H9 (cell line): ENCODE measurements at regions not wholly inside any gene's neighbourhood (a gene's known extent, or its start where the extent isn't known, plus 50 kb on each side); places are given as distances from the start of the nearest gene placed in this dataset.

ENCODE experiments used
- DNase-seq: peaks from one replicate; pipeline ENCODE4 v3.0.0-alpha.2; 2017
- H2AFZ ChIP-seq: one replicate; pipeline ENCODE4 v1.6.1; 2013; ENCODE audit warnings: mild to moderate bottlenecking, low read length, control low read depth, moderate library complexity
- H2AK5ac ChIP-seq: 2 replicates; pipeline ENCODE4 v1.6.1; 2013; ENCODE audit warnings: low read length, control low read depth, mixed read lengths; ENCODE audit not compliant: insufficient read length
- H2BK120ac ChIP-seq: one replicate; pipeline ENCODE4 v1.6.1; 2013; ENCODE audit warnings: low read depth, mild to moderate bottlenecking, low read length, control low read depth, inconsistent platforms; ENCODE audit not compliant: poor library complexity, severe bottlenecking
- H2BK12ac ChIP-seq: 2 replicates; pipeline ENCODE4 v1.6.1; 2013; ENCODE audit warnings: low read length, control low read depth, mixed read lengths, low read depth; ENCODE audit not compliant: insufficient read length
- H2BK15ac ChIP-seq: 2 replicates; pipeline ENCODE4 v1.6.1; 2013; ENCODE audit warnings: low read depth, low read length, control low read depth
- H2BK20ac ChIP-seq: one replicate; pipeline ENCODE4 v1.6.1; 2013; ENCODE audit warnings: low read depth, mild to moderate bottlenecking, low read length, control low read depth, inconsistent platforms; ENCODE audit not compliant: poor library complexity, severe bottlenecking
- H2BK5ac ChIP-seq: 2 replicates; pipeline ENCODE4 v1.6.1; 2013; ENCODE audit warnings: low read length, control low read depth, mixed read lengths; ENCODE audit not compliant: insufficient read length
- H3K14ac ChIP-seq: 2 replicates; pipeline ENCODE4 v1.6.1; 2013; ENCODE audit warnings: low read length, control low read depth; ENCODE audit not compliant: insufficient read depth
- H3K18ac ChIP-seq: 2 replicates; pipeline ENCODE4 v1.6.1; 2013; ENCODE audit warnings: low read depth, mild to moderate bottlenecking, mixed read lengths, low read length, control low read depth; ENCODE audit not compliant: insufficient read length
- H3K23ac ChIP-seq: 2 replicates; pipeline ENCODE4 v1.6.1; 2013; ENCODE audit warnings: low read length, control low read depth, mixed read lengths, low read depth; ENCODE audit not compliant: insufficient read length
- H3K23me2 ChIP-seq: 2 replicates; pipeline ENCODE4 v1.6.1; 2013; ENCODE audit warnings: low read depth, mild to moderate bottlenecking, mixed read lengths, low read length, control low read depth; ENCODE audit not compliant: insufficient read length, poor library complexity, severe bottlenecking
- H3K27ac ChIP-seq: 2 replicates; pipeline ENCODE4 v1.5.1; 2013; ENCODE audit warnings: low read length, control low read depth, mixed read lengths, low read depth; ENCODE audit not compliant: insufficient read length
- H3K27me3 ChIP-seq: 2 replicates; pipeline ENCODE4 v1.6.1; 2013; ENCODE audit warnings: low read length, control low read depth, inconsistent platforms; ENCODE audit not compliant: insufficient read depth
- H3K4ac ChIP-seq: 2 replicates; pipeline ENCODE4 v1.6.1; 2013; ENCODE audit warnings: low read depth, mild to moderate bottlenecking, control low read depth, inconsistent platforms, low read length, moderate library complexity
- H3K4me1 ChIP-seq: 2 replicates; pipeline ENCODE4 v1.6.1; 2013; ENCODE audit warnings: low read length, control low read depth, inconsistent platforms; ENCODE audit not compliant: insufficient read depth
- H3K4me2 ChIP-seq: 2 replicates; pipeline ENCODE4 v1.6.1; 2013; ENCODE audit warnings: low read length, control low read depth, mixed read lengths; ENCODE audit not compliant: insufficient read length, insufficient read depth
- H3K56ac ChIP-seq: 2 replicates; pipeline ENCODE4 v1.6.1; 2013; ENCODE audit warnings: low read depth, mild to moderate bottlenecking, mixed read lengths, low read length, control low read depth; ENCODE audit not compliant: insufficient read length
- H3K79me1 ChIP-seq: 2 replicates; pipeline ENCODE4 v1.6.1; 2013; ENCODE audit warnings: low read depth, mild to moderate bottlenecking, moderate library complexity, low read length, control low read depth, inconsistent platforms; ENCODE audit not compliant: insufficient read depth, poor library complexity, severe bottlenecking
- H3K79me2 ChIP-seq: 2 replicates; pipeline ENCODE4 v1.6.1; 2013; ENCODE audit warnings: low read length, control low read depth, inconsistent platforms; ENCODE audit not compliant: insufficient read depth
- H3K9ac ChIP-seq: 2 replicates; pipeline ENCODE4 v1.6.1; 2013; ENCODE audit warnings: low read length, control low read depth, mixed read lengths; ENCODE audit not compliant: insufficient read length; ENCODE audit errors: extremely low read depth
- H3K9me3 ChIP-seq: one replicate; pipeline ENCODE4 v1.6.1; 2013; ENCODE audit warnings: low read depth, low read length, inconsistent platforms; ENCODE audit not compliant: control insufficient read depth
- H3T11ph ChIP-seq: one replicate; pipeline ENCODE4 v1.6.1; 2013; ENCODE audit warnings: mild to moderate bottlenecking, low read length, control low read depth, inconsistent platforms
- H4K20me1 ChIP-seq: one replicate; pipeline ENCODE4 v1.6.1; 2013; ENCODE audit not compliant: control insufficient read depth, insufficient read length, insufficient read depth
- H4K5ac ChIP-seq: 2 replicates; pipeline ENCODE4 v1.6.1; 2013; ENCODE audit warnings: low read depth, mild to moderate bottlenecking, mixed read lengths, low read length, control low read depth; ENCODE audit not compliant: insufficient read length
- H4K8ac ChIP-seq: replicated peaks from 2 replicates; pipeline ENCODE4 v1.6.1; 2013; ENCODE audit warnings: low read length, control low read depth, mixed read lengths, low read depth; ENCODE audit not compliant: insufficient read length
- H4K91ac ChIP-seq: 2 replicates; pipeline ENCODE4 v1.6.1; 2013; ENCODE audit warnings: low read depth, mild to moderate bottlenecking, moderate library complexity, mixed read lengths, low read length, control low read depth; ENCODE audit not compliant: insufficient read length
- H3K27ac Mint-ChIP-seq, 3 experiments: 2 replicates in 2 of 3; 3 replicates in 1 of 3; pipeline ENCODE4 v1.8.0; 2020 to 2021; ENCODE audit warnings: mixed read lengths in 3 of 3, mild to moderate bottlenecking in 1 of 3, moderate library complexity in 1 of 3
- H3K27me3 Mint-ChIP-seq: 2 replicates; pipeline ENCODE4 v1.8.0; 2021; ENCODE audit warnings: low read depth, mild to moderate bottlenecking, moderate library complexity, mixed read lengths
- H3K36me3 Mint-ChIP-seq, 3 experiments: 2 replicates in 2 of 3; 3 replicates in 1 of 3; pipeline ENCODE4 v1.8.0; 2020 to 2021; ENCODE audit warnings: low read depth in 3 of 3, mixed read lengths in 3 of 3; ENCODE audit not compliant: insufficient read depth in 1 of 3
- H3K4me1 Mint-ChIP-seq, 2 experiments: 2 replicates each; pipeline ENCODE4 v1.8.0; 2020; ENCODE audit warnings: mixed read lengths in 2 of 2
- H3K4me3 Mint-ChIP-seq, 2 experiments: 2 replicates in 1 of 2; 3 replicates in 1 of 2; pipeline ENCODE4 v1.8.0; 2020 to 2021; ENCODE audit warnings: mild to moderate bottlenecking in 2 of 2, mixed read lengths in 2 of 2, moderate library complexity in 1 of 2
- H3K9me3 Mint-ChIP-seq, 2 experiments: 2 replicates in 1 of 2; 3 replicates in 1 of 2; pipeline ENCODE4 v1.8.0; 2020; ENCODE audit warnings: mild to moderate bottlenecking in 2 of 2, mixed read lengths in 2 of 2, moderate library complexity in 1 of 2
- WGBS: extraction: QIAGEN DNeasy Blood & Tissue Kit; methylation state at CpG from one replicate; pipeline ENCODE4 v1.1.7; 2013; ENCODE audit warnings: missing lambda C conversion rate, low lambda C conversion rate, mixed read lengths; ENCODE audit not compliant: insufficient read length; ENCODE audit errors: extremely low coverage; 5-methylcytosine and 5-hydroxymethylcytosine counted together
- TF ChIP-seq, protein P1 (sequence below): fragments of 200-600 bp; sonication (generic); conservative IDR thresholded peaks from 3 replicates; pipeline ENCODE4 v1.8.0; 2021; ENCODE audit warnings: antibody characterized with exemption, mild to moderate bottlenecking

- H3K27me3 Mint-ChIP-seq: no peaks in the 10 kb centered on the region
- Histone ChIP-seq H3K4ac (no peak overlapping the region), H3K27me3 (no peaks in the 10 kb centered on the region), H3K56ac (no peak overlapping the region), H2BK15ac (no peak overlapping the region), H2AFZ (no peak overlapping the region), H3K9ac (no peak overlapping the region), H2BK20ac (no peak overlapping the region), H2BK5ac (no peak overlapping the region), H3K9me3 (no peaks in the 10 kb centered on the region), H4K5ac (no peak overlapping the region), H3K4me1 (no peaks in the 10 kb centered on the region; the same call in 1 of the 2 replicates), H3K27ac (no peak overlapping the region), H4K8ac (no peak overlapping the region), H3K23me2 (no peaks in the 10 kb centered on the region), H3K79me2 (no peaks in the 10 kb centered on the region), H2AK5ac (no peak overlapping the region), H3T11ph (no peak overlapping the region), H3K79me1 (no peaks in the 10 kb centered on the region), H3K18ac (no peak overlapping the region), H4K91ac (no peak overlapping the region), H3K4me2 (no peak overlapping the region), H2BK120ac (no peak overlapping the region), H2BK12ac (no peak overlapping the region), H3K23ac (no peak overlapping the region), H3K14ac (no peak overlapping the region), H4K20me1 (no peaks in the 10 kb centered on the region)
- peaks cover 2 to 6% of the 10 kb centered on the region in 2 experiments; a peak in 3 of 4 replicates for H3K4me1 Mint-ChIP-seq
- no peak overlapping the region for H3K4me3 Mint-ChIP-seq
- H3K27ac Mint-ChIP-seq: no peak overlapping the region
- no CpG with 5 or more reads among the region's 4 CpGs for WGBS
- no peak for DNase-seq
- TF ChIP-seq, protein P1, sequence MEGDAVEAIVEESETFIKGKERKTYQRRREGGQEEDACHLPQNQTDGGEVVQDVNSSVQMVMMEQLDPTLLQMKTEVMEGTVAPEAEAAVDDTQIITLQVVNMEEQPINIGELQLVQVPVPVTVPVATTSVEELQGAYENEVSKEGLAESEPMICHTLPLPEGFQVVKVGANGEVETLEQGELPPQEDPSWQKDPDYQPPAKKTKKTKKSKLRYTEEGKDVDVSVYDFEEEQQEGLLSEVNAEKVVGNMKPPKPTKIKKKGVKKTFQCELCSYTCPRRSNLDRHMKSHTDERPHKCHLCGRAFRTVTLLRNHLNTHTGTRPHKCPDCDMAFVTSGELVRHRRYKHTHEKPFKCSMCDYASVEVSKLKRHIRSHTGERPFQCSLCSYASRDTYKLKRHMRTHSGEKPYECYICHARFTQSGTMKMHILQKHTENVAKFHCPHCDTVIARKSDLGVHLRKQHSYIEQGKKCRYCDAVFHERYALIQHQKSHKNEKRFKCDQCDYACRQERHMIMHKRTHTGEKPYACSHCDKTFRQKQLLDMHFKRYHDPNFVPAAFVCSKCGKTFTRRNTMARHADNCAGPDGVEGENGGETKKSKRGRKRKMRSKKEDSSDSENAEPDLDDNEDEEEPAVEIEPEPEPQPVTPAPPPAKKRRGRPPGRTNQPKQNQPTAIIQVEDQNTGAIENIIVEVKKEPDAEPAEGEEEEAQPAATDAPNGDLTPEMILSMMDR: no peak
- H3K36me3 Mint-ChIP-seq: peaks cover 4 to 29% (median 10%) of the 10 kb centered on the region in 3 experiments; a peak in 4 of 7 replicates
- H3K9me3 Mint-ChIP-seq: peaks cover 11 to 16% of the 10 kb centered on the region in 2 experiments; a peak in 4 of 5 replicates
Measured at GRCh38 chr3:118144919-118145318, 889.7 kb downstream of the IGSF11 start.
